H1 (cell line): ENCODE measurements at regions not wholly inside any gene's neighbourhood (a gene's known extent, or its start where the extent isn't known, plus 50 kb on each side); places are given as distances from the start of the nearest gene placed in this dataset.

Experiments used
- ATF2 ChIP-seq: IDR thresholded peaks from 2 replicates; pipeline ENCODE4 v1.6.1; 2012; ENCODE audit warnings: low read length, inconsistent platforms
- GABPA ChIP-seq: IDR thresholded peaks from 2 replicates; pipeline ENCODE4 v1.6.1; 2011; ENCODE audit warnings: mild to moderate bottlenecking, low read length, moderate library complexity, borderline replicate concordance; ENCODE audit not compliant: insufficient read depth
- HDAC6 ChIP-seq: IDR thresholded peaks from one replicate; pipeline ENCODE4 v1.7.1; 2012; ENCODE audit warnings: low read depth, mild to moderate bottlenecking, inconsistent platforms, low read length, moderate library complexity
- NRF1 ChIP-seq: IDR thresholded peaks from 2 replicates; pipeline ENCODE4 v1.6.1; 2011; ENCODE audit warnings: mild to moderate bottlenecking, low read depth, low read length, improper control_type of control experiment
- POLR2AphosphoS5 ChIP-seq: IDR thresholded peaks from 2 replicates; pipeline ENCODE4 v1.6.1; 2011; ENCODE audit warnings: low read depth, low read length
- SP1 ChIP-seq: IDR thresholded peaks from 2 replicates; pipeline ENCODE4 v1.6.1; 2011; ENCODE audit warnings: low read depth, low read length
- TAF1 ChIP-seq: IDR thresholded peaks from 2 replicates; pipeline ENCODE4 v1.6.1; 2011; ENCODE audit warnings: mild to moderate bottlenecking, low read depth, low read length
- TF ChIP-seq, protein P1 (sequence below), 3 experiments: IDR thresholded peaks; 1 replicate in 2 of 3; 2 replicates in 1 of 3; pipeline versions ENCODE4 v1.5.1 to v1.6.1; 2011; ENCODE audit warnings: low read length in 3 of 3, mild to moderate bottlenecking in 3 of 3, inconsistent platforms in 2 of 3, low read depth in 1 of 3, moderate library complexity in 1 of 3; ENCODE audit not compliant: insufficient read depth in 1 of 3; ENCODE audit errors: control extremely low read depth in 1 of 3
- TF ChIP-seq, protein P2 (sequence below): IDR thresholded peaks from 2 replicates; pipeline ENCODE4 v1.6.1; 2011; ENCODE audit warnings: low read length, improper control_type of control experiment

DNA sequence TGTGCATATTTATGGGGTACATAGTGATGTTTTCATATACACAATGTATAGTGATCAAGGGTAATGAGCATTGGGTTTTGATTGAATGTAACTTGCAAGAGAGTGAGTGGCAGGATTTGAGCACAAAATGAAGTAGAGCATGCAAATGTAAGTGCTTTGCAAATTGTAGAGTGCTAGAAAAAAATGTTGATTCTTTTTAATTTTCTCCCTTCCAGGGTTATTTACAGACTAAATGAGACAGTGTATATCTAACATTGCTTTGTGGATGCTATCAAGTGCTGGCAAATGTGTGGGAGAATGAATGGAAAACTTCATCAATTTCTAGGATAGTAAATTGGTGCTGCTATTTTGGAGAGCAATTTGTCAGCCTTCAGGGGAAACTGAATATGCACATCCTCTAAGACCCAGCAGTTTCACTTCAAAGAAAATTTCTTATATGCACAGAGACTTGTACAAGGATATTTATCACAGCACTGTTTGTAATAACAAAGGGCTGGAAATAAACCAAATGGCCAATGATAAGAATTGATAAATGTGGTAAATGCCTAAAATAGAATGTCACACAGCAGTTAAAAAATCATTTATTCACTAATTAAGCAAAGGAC is 120.6 kb upstream of the PLPP4 start:
- no peak for TF ChIP-seq GABPA
- TF ChIP-seq, protein P1, sequence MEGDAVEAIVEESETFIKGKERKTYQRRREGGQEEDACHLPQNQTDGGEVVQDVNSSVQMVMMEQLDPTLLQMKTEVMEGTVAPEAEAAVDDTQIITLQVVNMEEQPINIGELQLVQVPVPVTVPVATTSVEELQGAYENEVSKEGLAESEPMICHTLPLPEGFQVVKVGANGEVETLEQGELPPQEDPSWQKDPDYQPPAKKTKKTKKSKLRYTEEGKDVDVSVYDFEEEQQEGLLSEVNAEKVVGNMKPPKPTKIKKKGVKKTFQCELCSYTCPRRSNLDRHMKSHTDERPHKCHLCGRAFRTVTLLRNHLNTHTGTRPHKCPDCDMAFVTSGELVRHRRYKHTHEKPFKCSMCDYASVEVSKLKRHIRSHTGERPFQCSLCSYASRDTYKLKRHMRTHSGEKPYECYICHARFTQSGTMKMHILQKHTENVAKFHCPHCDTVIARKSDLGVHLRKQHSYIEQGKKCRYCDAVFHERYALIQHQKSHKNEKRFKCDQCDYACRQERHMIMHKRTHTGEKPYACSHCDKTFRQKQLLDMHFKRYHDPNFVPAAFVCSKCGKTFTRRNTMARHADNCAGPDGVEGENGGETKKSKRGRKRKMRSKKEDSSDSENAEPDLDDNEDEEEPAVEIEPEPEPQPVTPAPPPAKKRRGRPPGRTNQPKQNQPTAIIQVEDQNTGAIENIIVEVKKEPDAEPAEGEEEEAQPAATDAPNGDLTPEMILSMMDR (IDR thresholded peaks at IDR 0.05; ENCODE audit: control extremely low read depth in 1 of 3, insufficient read depth in 1 of 3, low read depth in 1 of 3, low read length in 3 of 3), result no peak
- TF ChIP-seq TAF1, result no peak
- TF ChIP-seq, protein P2, sequence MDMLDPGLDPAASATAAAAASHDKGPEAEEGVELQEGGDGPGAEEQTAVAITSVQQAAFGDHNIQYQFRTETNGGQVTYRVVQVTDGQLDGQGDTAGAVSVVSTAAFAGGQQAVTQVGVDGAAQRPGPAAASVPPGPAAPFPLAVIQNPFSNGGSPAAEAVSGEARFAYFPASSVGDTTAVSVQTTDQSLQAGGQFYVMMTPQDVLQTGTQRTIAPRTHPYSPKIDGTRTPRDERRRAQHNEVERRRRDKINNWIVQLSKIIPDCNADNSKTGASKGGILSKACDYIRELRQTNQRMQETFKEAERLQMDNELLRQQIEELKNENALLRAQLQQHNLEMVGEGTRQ, result no peak
- no peak for TF ChIP-seq SP1
- TF ChIP-seq ATF2, result no peak
- no peak for TF ChIP-seq HDAC6
- TF ChIP-seq NRF1, result no peak
- no peak for TF ChIP-seq POLR2AphosphoS5
